GM21360 (cell line): ENCODE measurements at regions not wholly inside any gene's neighbourhood (a gene's known extent, or its start where the extent isn't known, plus 50 kb on each side); places are given as distances from the start of the nearest gene placed in this dataset.
"Not testable (repeated sequence)": the region's sequence is repeated elsewhere in the genome, so short reads cannot be mapped to it uniquely, and the experiment has no call there.

Experiments used
- ATAC-seq: cut with Tn5 transposase; IDR thresholded peaks from one replicate; pipeline ENCODE4 v1.9.1; 2021; ENCODE audit warnings: mild to moderate bottlenecking, moderate library complexity; ENCODE audit not compliant: unreplicated experiment

- ATAC-seq = no peak
Observed at GRCh38 chr10:81534991-81535390, 340.0 kb upstream of the NRG3 start.

DNA sequence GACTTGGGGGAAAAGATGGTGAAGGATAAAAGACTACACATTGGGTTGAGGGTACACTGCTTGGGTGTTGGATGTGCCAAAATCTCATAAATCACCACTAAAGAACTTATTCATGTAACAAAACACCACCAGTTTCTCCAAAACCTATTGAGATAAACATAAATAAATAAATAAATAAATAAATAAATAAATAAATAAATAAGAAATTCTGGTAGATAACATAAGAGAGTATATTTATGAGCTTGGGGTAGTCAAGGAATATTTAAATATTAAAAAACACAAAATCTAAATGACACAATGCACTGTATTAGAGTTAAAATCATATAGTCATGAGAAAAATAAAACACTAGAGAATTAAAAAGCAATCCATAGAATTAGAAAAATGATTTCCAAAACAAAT lies 333.5 kb upstream of the NRG3 start:
- no peak for ATAC-seq

DNA sequence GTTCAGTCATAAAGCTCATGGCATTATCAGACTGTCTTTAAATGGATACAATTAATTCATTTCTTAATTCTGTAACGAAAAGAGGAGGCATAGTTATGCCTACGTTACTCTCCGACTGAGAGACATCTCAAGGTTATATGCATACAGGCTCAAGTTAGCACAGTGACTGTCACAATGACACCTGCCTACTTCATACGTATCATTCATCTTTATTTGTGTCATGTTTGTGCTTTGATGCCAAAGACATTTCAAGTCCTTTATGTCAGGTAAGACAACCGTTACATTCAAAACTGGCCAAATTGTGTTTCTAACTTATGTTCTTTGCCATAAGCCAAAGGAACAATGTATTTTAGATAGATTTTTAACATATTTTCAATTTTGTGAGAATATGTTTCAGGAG lies 328.8 kb upstream of the NRG3 start:
- no peak for ATAC-seq

- no peak for ATAC-seq
Observed at GRCh38 chr10:81548160-81548559, 326.8 kb upstream of the NRG3 start.

DNA sequence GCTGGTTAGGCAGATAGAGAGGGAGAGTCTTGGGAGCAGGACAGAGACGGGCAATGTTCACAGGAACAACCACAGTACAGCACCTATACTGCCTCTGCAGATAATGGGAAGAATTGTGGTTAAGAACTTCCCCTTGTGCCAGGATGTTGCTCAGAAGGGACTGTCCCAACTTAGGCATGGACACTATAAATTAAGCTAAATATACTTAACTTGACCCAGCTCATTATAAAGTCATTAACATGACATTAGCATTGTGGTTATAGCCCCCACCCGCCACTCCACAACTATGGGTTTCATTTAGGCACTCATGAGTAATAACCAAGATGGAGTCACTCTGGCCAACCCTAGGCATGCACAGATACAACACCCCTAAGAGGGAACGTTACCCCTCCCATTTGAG lies 310.9 kb upstream of the NRG3 start:
- no peak for ATAC-seq

- no peak for ATAC-seq
Observed at GRCh38 chr10:81569488-81569887, 305.5 kb upstream of the NRG3 start.

GRCh38 chr10:81570349-81570748 lies 304.6 kb upstream of the NRG3 start:
- no peak for ATAC-seq

- ATAC-seq = no peak
Observed at GRCh38 chr10:81570878-81571794, 303.9 kb upstream of the NRG3 start.

- no peak for ATAC-seq
Observed at GRCh38 chr10:81575036-81575435, 300.0 kb upstream of the NRG3 start.

GRCh38 chr10:81576336-81576735 lies 298.7 kb upstream of the NRG3 start:
- no peak for ATAC-seq

- ATAC-seq = no peak
Observed at GRCh38 chr10:81594991-81595390, 280.0 kb upstream of the NRG3 start.

- ATAC-seq = no peak
Observed at GRCh38 chr10:81600185-81600584, 274.8 kb upstream of the NRG3 start.

DNA sequence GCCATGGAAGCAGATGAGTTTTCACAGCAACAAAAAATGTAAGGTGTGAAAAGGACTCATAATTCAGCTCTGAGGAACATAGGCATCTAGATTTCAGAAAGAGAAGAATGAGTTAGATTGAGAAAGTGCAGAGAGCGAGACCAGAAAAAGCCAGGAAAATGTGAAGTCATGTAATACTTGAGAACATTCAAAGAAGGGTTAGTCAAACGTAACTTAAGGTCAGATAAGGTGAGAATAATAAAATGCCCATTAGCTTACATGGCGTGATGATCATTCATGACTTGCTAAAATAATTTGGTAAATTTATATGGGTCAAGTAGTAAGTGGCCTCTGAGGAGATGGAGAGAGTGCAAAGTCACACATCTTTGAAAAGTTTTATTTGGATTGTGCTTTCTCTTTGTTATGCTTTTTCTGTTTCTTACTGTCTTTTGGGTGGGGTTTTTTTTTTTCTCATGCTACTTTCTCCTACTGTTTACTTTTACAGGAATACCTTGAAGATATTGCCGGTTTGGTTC lies 271.8 kb upstream of the NRG3 start:
- no peak for ATAC-seq

GRCh38 chr10:81644485-81644884 lies 230.5 kb upstream of the NRG3 start:
- ATAC-seq = not testable (repeated sequence)

DNA sequence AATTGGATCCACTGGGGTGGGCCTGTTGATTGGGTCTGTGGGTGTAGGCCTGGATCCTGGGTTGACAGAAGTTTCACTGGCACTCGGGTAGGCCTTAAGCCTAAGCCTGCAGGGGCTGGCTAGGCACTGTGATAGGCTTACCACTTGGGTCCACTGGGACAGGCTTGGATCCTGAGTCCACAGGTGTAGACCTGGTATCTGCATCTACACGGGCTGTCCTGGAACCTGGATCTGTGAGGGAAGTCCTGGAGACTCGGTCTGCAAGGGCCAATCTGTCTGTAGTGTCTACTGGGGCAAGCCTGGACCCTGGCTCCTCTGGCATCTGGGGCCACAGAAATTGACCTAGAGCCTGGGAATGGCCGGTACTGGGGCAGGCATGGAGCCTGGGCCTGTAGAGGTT lies 219.0 kb upstream of the NRG3 start:
- ATAC-seq = no peak

DNA sequence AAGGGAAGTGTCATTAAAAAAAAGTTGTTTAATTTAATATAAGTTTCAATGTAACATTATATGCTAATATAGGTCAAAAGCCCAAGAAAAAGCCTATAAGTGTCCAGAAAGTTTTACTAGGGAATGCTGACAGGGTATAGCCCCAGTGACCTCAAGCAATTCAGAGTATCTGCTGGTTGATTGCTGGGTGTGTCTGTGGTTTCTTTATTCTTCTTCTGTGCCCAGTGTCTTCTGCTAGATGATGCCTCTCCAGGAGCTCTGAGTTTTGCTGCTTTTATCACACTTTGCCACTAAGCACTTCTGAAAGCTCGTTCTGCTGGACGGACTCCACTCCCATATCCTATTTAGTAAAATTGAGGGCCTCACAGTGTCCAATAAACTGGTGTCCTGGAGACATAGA lies 212.2 kb upstream of the NRG3 start:
- ATAC-seq = no peak

DNA sequence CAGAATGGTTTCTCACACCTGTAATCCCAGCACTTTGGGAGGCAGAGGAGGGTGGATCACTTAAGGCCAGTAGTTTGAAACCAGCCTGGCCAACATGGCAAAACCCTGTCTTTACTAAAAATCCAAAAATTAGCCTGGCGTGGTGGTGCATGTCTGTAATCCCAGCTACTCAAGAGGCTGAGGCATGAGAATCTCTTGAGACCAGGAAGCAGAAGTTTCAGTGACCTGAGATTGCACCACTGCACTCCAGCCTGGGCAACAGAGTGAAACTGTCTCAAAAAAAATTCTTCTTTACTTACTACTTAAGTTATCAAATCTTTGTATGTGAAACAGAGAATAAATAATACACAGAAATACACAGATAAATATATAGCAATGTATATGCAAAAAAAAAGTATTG lies 210.2 kb upstream of the NRG3 start:
- ATAC-seq = not testable (repeated sequence)

GRCh38 chr10:81674941-81675340 lies 200.1 kb upstream of the NRG3 start:
- no peak for ATAC-seq

DNA sequence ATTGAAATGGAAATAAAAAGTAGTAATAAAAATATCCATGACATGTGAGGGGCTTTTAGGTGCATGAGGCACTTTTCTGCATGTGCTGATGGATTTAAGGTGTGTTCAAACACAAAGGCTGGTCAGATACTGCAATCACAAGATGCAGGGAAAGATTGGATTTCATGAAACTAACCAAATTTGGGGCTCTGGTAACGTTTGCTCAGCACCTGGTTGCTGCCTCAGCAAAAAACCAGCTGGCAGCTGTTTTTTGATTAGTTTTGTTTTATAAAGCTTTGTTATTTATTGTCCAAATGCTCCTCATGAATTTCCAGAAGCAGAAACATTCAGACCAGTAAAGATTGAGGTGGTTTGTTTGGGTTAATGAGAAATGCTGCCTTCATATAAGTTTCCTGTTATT lies 195.7 kb upstream of the NRG3 start:
- ATAC-seq = no peak

- no peak for ATAC-seq
Observed at GRCh38 chr10:81680359-81680758, 194.6 kb upstream of the NRG3 start.

- ATAC-seq = no peak
Observed at GRCh38 chr10:81688459-81688858, 186.5 kb upstream of the NRG3 start.

- ATAC-seq = no peak
Observed at GRCh38 chr10:81696609-81697388, 178.2 kb upstream of the NRG3 start.
